ENCODE measurements at regions not wholly inside any gene's neighbourhood (a gene's known extent, or its start where the extent isn't known, plus 50 kb on each side); places are given as distances from the start of the nearest gene placed in this dataset.
A peak's percentile ranks its signal among the peaks of the same experiment; 100 is the strongest.

GRCh38 chr1:95935719-95936118, 701.7 kb downstream of the RWDD3 start:
- DNase-seq (ENCODE audit: low read depth) = no peak
- TF ChIP-seq, protein P1, sequence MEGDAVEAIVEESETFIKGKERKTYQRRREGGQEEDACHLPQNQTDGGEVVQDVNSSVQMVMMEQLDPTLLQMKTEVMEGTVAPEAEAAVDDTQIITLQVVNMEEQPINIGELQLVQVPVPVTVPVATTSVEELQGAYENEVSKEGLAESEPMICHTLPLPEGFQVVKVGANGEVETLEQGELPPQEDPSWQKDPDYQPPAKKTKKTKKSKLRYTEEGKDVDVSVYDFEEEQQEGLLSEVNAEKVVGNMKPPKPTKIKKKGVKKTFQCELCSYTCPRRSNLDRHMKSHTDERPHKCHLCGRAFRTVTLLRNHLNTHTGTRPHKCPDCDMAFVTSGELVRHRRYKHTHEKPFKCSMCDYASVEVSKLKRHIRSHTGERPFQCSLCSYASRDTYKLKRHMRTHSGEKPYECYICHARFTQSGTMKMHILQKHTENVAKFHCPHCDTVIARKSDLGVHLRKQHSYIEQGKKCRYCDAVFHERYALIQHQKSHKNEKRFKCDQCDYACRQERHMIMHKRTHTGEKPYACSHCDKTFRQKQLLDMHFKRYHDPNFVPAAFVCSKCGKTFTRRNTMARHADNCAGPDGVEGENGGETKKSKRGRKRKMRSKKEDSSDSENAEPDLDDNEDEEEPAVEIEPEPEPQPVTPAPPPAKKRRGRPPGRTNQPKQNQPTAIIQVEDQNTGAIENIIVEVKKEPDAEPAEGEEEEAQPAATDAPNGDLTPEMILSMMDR (conservative IDR thresholded peaks at IDR 0.05; ENCODE audit: low read depth, low read length) = no peak
- no peak overlapping the region for H3K4me3 ChIP-seq (ENCODE audit: low read length)

DNA sequence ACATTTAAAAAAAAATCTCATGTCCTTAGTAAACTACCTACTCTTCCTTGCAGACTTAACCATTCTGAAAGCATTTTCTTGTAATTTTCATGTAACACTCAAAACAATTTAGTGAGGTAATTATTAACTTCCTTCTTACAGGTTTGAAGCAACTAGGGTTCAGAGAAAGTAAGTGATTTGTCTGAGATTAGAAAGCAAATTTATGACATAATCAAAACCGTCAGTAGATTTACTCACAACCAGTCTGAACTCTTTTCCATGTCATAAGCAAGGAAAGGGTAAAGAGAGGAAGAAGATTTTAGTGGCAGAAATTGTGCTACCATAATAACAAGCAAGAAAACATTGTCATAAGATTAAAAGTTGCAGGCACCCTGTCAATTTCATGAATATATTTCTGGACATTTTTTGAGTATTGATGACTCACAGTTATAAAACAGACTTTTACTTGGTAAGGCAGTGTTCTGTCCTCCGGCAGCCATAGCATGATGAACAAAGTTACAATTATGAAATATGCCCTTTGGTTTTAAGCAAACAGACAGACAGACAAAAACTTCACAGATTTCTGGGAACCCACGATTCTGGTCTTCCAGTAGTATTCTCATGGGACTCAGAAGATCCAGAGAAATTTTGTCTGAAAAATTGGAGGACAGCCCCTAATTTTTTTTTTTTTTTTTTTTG, 707.2 kb downstream of the RWDD3 start:
- H3K4me3 ChIP-seq (ENCODE audit: low read length) = no peak overlapping the region
- DNase-seq (ENCODE audit: low read depth) = no peak
- TF ChIP-seq, protein P1 (conservative IDR thresholded peaks at IDR 0.05; ENCODE audit: low read depth, low read length) = no peak

DNA sequence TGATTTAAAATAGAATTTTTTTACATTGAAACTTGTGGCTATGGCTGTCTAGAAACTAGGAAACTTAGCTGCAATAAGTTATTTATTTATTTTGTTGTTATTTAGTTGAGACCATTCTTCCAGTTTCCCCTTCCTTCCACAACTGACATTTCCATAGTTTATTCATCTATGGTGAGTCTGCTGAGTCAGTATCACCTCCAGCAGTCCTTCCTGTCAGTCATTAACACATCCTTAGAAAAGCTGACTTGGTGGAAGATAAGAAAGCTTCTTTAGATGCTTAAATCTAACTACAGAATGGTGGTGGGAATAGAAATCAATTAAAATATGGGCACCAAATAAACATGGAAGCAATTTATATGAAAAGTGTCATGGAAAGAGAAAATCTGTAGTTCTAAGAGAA, 714.0 kb downstream of the RWDD3 start:
- no peak for DNase-seq (ENCODE audit: low read depth)
- H3K4me3 ChIP-seq (ENCODE audit: low read length) = no peak overlapping the region
- TF ChIP-seq, protein P1 (conservative IDR thresholded peaks at IDR 0.05; ENCODE audit: low read depth, low read length) = no peak

DNA sequence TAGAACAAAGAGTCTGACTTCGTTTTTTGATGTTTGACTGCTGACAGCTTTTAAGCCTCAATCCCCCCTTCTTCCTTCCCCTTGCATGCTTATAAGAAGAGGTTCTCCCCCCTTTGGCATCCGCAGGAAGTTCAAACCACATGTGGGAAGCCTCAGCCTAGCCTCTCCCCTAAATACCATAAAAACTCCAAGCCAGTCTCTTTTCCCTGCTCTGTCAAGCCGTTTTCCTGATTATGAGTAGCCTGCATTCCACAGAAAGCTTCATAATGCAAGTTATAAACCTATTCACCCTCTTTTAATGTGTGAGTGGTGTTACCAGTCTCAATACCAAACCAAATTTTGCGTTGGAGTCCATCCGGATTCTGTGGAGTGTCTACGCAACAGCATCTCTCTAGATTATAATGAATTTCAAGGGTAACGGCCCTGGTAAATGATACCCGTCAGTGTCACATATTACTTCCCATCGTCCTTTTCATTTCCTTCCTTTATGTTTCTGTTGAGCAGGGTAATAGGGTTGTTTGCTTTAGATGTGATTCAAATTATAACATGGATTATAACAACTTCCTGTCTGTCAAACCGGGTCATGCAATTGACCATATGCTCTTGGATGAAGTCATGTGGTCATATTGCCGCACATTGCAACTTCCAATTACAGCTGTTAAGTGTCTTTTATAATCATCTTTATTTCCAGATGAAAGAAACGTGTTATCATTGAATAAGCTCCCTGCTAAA, 717.5 kb downstream of the RWDD3 start:
- no peak for DNase-seq (ENCODE audit: low read depth)
- no peak overlapping the region for H3K4me3 ChIP-seq (ENCODE audit: low read length)
- TF ChIP-seq, protein P1 (conservative IDR thresholded peaks at IDR 0.05; ENCODE audit: low read depth, low read length) = no peak

DNA sequence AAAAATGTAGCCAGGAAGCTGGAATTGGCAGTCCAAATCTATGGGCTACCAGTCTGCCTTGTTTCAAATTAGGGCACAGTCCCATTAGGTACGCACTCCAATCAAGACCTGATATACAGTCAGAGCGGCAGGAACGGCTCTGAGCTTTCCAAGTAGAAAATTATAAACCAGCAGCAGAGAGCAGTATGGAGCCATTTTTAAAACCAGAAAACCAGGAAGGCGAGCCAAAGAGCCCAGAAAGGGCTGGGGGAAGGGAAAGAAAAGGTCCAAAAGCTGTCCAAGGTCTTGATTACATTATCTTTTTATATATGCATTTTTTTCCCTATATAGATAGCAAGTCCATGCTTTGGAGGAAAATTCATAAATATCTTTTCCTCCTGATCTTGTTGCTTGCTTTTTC, 719.0 kb downstream of the RWDD3 start:
- TF ChIP-seq, protein P1 (conservative IDR thresholded peaks at IDR 0.05; ENCODE audit: low read depth, low read length) = peak; percentile 20
- DNase-seq (ENCODE audit: low read depth) = no peak
- H3K4me3 ChIP-seq (ENCODE audit: low read length) = no peak overlapping the region

- no peak overlapping the region for H3K4me3 ChIP-seq (ENCODE audit: low read length)
- no peak for DNase-seq (ENCODE audit: low read depth)
- TF ChIP-seq, protein P1 (conservative IDR thresholded peaks at IDR 0.05; ENCODE audit: low read depth, low read length) = no peak
These were observed 720.6 kb downstream of the RWDD3 start for GRCh38 chr1:95954585-95954984.

DNA sequence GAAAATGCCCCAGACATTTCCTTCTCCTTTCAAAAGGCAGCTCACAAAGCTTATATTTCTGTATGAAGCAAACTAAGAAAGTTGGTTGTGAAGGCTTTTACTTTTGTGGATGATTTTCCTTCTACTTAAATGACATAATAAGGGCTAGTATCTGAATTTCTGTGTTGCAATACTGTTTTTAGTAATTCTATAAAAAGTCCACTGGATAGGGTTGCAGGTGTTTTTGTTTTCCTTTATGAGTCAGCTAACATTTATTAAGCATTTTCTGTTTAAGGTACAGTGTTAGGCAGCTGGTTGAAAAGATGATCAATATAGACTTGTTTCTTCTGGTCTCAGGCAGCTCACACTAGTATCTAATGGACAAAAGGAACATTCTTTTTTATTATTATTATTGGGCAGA, 722.2 kb downstream of the RWDD3 start:
- TF ChIP-seq, protein P1 (conservative IDR thresholded peaks at IDR 0.05; ENCODE audit: low read depth, low read length) = no peak
- no peak for DNase-seq (ENCODE audit: low read depth)
- H3K4me3 ChIP-seq (ENCODE audit: low read length) = no peak overlapping the region
